ENCODE measurements at regions not wholly inside any gene's neighbourhood (a gene's known extent, or its start where the extent isn't known, plus 50 kb on each side); places are given as distances from the start of the nearest gene placed in this dataset.

DNA sequence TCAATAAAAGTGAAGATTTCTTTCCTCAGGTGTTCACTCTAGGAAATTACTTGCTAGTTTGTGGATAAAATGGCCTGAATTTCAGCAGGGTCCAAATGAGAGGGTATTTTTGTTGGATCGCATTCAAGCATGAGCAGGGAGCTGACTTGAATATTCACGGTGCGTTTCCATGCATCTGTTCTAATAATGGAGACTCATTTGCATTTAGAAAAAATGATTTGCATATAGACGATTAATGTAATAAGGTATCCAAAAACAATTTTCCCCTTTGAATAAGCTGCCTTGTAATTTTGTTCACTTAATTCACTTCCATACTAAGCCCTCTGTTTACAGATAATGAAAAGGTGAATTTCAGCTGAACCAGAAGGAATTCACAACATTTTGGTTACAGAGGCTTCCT, 130.9 kb upstream of the AJAP1 start:
- TF ChIP-seq, protein P1, sequence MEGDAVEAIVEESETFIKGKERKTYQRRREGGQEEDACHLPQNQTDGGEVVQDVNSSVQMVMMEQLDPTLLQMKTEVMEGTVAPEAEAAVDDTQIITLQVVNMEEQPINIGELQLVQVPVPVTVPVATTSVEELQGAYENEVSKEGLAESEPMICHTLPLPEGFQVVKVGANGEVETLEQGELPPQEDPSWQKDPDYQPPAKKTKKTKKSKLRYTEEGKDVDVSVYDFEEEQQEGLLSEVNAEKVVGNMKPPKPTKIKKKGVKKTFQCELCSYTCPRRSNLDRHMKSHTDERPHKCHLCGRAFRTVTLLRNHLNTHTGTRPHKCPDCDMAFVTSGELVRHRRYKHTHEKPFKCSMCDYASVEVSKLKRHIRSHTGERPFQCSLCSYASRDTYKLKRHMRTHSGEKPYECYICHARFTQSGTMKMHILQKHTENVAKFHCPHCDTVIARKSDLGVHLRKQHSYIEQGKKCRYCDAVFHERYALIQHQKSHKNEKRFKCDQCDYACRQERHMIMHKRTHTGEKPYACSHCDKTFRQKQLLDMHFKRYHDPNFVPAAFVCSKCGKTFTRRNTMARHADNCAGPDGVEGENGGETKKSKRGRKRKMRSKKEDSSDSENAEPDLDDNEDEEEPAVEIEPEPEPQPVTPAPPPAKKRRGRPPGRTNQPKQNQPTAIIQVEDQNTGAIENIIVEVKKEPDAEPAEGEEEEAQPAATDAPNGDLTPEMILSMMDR (IDR thresholded peaks at IDR 0.05; ENCODE audit: low read depth, low read length, missing input control): no peak
- TF ChIP-seq SP1 (IDR thresholded peaks at IDR 0.05) (no peak), JUND (IDR thresholded peaks at IDR 0.05) (no peak)
- TF ChIP-seq, protein P2, sequence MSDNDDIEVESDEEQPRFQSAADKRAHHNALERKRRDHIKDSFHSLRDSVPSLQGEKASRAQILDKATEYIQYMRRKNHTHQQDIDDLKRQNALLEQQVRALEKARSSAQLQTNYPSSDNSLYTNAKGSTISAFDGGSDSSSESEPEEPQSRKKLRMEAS (IDR thresholded peaks at IDR 0.05): no peak
